HL-60 (cell line): ENCODE measurements at regions not wholly inside any gene's neighbourhood (a gene's known extent, or its start where the extent isn't known, plus 50 kb on each side); places are given as distances from the start of the nearest gene placed in this dataset.
A peak's percentile ranks its signal among the peaks of the same experiment; 100 is the strongest.

Source experiments
- DNase-seq, 2 experiments: peaks; one replicate each; pipeline ENCODE4 v3.0.0-alpha.2; 2010 to 2020; ENCODE audit warnings: low read depth in 1 of 2, low spot score in 1 of 2
- H3K27ac ChIP-seq: fragments of 250-450 bp; sonication (Bioruptor Pico); replicated peaks from 2 replicates; pipeline ENCODE4 v1.5.1; 2020; ENCODE audit warnings: mild to moderate bottlenecking, moderate library complexity
- H3K27me3 ChIP-seq: fragments of 250-450 bp; sonication (Bioruptor Pico); 2 replicates; pipeline ENCODE4 v1.5.1; 2021; ENCODE audit warnings: mild to moderate bottlenecking, moderate library complexity; ENCODE audit not compliant: insufficient read depth, poor library complexity, severe bottlenecking
- H3K4me3 ChIP-seq: replicated peaks from 2 replicates; pipeline ENCODE4 v1.5.1; 2011; ENCODE audit warnings: mild to moderate bottlenecking, control low read depth, low read length; ENCODE audit not compliant: insufficient read depth
- CTCF ChIP-seq: IDR thresholded peaks from one replicate; pipeline ENCODE4 v1.5.1; 2011; ENCODE audit warnings: low read length, control low read depth, inconsistent platforms; ENCODE audit not compliant: insufficient read depth
- GABPA ChIP-seq: IDR thresholded peaks from 2 replicates; pipeline ENCODE4 v1.6.1; 2012; ENCODE audit warnings: low read depth
- POLR2AphosphoS5 ChIP-seq: IDR thresholded peaks from 2 replicates; pipeline ENCODE4 v1.6.1; 2012; ENCODE audit warnings: low read depth
- REST ChIP-seq: IDR thresholded peaks from 2 replicates; pipeline ENCODE4 v1.6.1; 2012; ENCODE audit warnings: low read depth; ENCODE audit not compliant: insufficient replicate concordance
- SPI1 ChIP-seq: IDR thresholded peaks from 2 replicates; pipeline ENCODE4 v1.6.1; 2012; ENCODE audit warnings: low read depth, mild to moderate bottlenecking, borderline replicate concordance

- no peak overlapping the region for H3K27ac ChIP-seq
- no peak for TF ChIP-seq POLR2AphosphoS5
- no peak for TF ChIP-seq GABPA
- TF ChIP-seq CTCF: no peak
- TF ChIP-seq REST: no peak
- TF ChIP-seq SPI1: no peak
- DNase-seq: peak in 1 of 2 experiments; percentile 22
These were observed 402.2 kb upstream of the PROK2 start for GRCh38 chr3:72187131-72187530.

GRCh38 chr3:72186400-72186855, 401.5 kb upstream of the PROK2 start:
- Histone ChIP-seq H3K27ac (no peak overlapping the region), H3K27me3 (no peaks in the 10 kb centered on the region), H3K4me3 (no peak overlapping the region)
- no peak for TF ChIP-seq CTCF
- no peak for TF ChIP-seq POLR2AphosphoS5
- TF ChIP-seq REST: no peak
- no peak for TF ChIP-seq GABPA
- no peak for TF ChIP-seq SPI1
- DNase-seq: no peak

More at GRCh38 chr3:72187131-72187530, 402.2 kb upstream of the PROK2 start:
- Histone ChIP-seq H3K27me3 (no peaks in the 10 kb centered on the region), H3K4me3 (no peak overlapping the region)

- DNase-seq: peak; percentile 29 to 53
- H3K27me3 ChIP-seq: no peaks in the 10 kb centered on the region
- H3K4me3 ChIP-seq: no peak overlapping the region
- no peak for TF ChIP-seq SPI1
- no peak for TF ChIP-seq REST
- TF ChIP-seq CTCF: no peak
- TF ChIP-seq GABPA: no peak
- TF ChIP-seq POLR2AphosphoS5: no peak
- no peak overlapping the region for H3K27ac ChIP-seq
These were observed 400.8 kb upstream of the PROK2 start for GRCh38 chr3:72185549-72186399.
